ENCODE measurements at regions not wholly inside any gene's neighbourhood (a gene's known extent, or its start where the extent isn't known, plus 50 kb on each side); places are given as distances from the start of the nearest gene placed in this dataset.

DNA sequence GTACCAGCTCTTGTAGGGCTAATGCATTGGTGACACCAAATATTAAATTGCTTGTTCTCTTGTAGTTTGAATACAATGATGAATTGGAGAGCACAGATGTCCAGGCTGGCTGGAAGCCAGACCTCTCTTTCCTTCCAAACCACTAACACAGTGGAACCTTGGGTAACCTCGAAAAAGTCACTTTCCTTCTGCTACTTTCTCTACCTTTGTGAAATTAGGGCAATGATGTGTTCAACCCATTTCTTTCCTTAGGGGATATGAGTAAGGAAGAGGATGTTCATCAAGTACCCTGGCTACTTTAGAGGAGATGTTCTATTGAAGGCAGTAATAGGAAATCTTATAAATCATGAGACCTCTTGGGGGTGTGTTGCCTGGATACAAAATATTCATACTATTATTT, 55.7 kb downstream of the XCL2 start:
- TF ChIP-seq, protein P1, sequence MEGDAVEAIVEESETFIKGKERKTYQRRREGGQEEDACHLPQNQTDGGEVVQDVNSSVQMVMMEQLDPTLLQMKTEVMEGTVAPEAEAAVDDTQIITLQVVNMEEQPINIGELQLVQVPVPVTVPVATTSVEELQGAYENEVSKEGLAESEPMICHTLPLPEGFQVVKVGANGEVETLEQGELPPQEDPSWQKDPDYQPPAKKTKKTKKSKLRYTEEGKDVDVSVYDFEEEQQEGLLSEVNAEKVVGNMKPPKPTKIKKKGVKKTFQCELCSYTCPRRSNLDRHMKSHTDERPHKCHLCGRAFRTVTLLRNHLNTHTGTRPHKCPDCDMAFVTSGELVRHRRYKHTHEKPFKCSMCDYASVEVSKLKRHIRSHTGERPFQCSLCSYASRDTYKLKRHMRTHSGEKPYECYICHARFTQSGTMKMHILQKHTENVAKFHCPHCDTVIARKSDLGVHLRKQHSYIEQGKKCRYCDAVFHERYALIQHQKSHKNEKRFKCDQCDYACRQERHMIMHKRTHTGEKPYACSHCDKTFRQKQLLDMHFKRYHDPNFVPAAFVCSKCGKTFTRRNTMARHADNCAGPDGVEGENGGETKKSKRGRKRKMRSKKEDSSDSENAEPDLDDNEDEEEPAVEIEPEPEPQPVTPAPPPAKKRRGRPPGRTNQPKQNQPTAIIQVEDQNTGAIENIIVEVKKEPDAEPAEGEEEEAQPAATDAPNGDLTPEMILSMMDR (IDR thresholded peaks at IDR 0.05): no peak
- no peak for TF ChIP-seq POLR2A (IDR thresholded peaks at IDR 0.05)
